Mesenteric fat pad (tissue), 1 donor: ENCODE measurements at regions not wholly inside any gene's neighbourhood (a gene's known extent, or its start where the extent isn't known, plus 50 kb on each side); places are given as distances from the start of the nearest gene placed in this dataset.

Source experiments
- DNase-seq: peaks from one replicate; pipeline ENCODE4 v3.0.0-alpha.2; 2020; ENCODE audit warnings: low spot score
- donor health status: DM: yes; HTN: yes; CAD: no.

DNA sequence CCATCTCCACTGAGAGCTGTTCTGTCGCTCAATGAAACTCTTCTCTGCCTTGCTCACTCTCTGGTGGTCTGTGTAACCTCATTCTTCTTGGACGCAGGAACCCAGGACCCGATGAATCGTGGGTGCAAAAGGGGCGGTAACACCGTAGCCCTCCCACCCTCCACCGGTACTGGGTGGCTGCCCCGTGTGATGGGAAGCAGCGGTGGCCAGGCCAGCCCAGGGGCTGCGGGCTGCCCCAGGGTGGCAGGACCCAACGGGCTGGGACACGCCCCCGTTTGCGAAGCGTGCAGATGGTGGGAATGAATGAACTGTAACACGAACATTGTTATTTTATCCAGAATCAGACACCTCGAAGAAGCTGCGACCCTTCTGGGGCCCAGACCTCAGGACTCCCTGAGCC is 92.3 kb upstream of the BACE2 start:
- DNase-seq: no peak

DNA sequence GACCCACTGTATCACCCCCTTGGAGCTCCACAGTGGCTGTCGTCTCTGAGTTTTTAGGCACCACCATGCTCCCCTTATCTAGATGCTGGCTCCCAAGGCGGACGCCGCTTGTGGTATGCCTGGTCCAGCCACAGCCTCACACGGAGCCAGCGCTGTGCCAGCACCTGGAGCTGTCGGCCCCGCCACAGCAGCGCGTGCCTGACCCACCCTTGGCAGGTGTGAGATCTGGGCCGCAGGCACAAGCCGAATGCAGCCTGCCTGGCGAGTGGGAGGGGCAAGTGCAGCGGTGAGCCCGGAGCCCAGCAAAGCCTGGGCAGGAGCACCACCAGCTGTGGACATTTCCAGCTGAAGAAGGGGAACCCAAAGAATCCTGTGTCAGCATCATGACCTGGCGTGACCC is 91.9 kb upstream of the BACE2 start:
- no peak for DNase-seq

- DNase-seq: no peak
These were observed 88.8 kb upstream of the BACE2 start for GRCh38 chr21:41079159-41079558.

DNA sequence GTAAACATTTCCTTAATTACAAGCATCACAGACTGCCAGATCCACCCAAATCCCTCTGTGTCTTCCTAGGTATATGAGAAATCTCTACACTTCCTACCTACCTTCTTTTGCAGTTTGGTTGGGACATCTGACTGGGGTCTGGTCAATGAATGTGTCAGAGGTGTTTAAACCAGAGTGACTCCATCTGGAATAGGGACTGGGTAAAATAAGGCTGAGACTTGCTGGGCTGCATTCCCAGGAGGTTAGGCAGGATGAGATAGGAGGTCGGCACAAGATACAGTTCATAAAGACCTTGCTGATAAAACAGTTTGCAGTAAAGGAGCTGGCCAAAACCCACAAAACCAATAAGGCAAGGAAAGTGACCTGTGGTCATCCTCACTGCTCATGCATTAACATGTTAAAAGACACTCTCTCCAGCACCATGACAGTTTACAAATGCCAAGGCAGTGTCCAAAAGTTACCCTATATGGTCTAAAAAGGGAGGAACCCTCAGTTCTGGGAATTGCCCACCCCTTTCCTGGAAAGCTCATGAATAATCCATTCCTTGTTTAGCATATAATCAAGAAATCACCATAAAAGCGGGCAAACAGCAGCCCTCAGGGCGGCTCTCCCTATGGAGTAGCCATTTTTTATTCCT is 87.4 kb upstream of the BACE2 start:
- no peak for DNase-seq

DNA sequence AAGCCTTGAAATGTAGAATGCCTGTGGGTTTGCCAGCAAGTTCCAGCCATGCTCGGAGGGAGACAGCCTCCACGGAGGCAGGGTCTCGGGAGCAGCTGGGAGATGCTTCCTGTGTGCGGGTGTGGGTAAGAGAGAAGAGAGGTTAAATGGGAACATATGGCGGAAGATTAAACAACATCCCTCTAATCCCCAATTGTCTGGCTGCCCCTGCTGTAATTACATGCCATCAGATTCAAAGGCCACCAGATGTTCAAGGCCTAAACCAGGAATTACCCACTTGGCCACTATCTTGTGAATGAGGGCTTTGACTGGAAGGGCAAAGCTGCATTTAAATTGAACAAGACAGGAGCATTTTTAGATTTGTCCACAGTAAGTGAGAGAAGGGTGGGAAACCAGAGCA is 81.4 kb upstream of the BACE2 start:
- no peak for DNase-seq

GRCh38 chr21:41090981-41091380 is 77.0 kb upstream of the BACE2 start:
- no peak for DNase-seq

DNA sequence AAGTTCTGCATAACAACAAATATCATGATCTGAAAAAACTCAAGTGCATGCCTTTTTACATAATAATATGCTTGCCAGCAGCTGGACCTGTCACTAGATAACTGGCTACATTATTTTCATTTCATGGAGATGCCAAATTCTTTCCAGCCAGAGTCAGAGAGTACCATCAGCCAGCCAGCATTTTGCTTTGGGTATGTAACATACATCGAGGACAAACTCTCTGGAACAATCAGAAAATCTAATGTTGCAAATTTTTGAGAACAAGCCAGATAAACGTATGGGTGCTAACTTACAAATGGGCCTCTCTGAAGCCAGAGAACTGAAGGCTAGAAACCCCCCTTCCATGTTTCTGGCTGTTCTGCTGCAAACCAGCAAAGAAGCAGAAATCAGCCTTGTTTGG is 76.3 kb upstream of the BACE2 start:
- no peak for DNase-seq

GRCh38 chr21:41092312-41092711 is 75.6 kb upstream of the BACE2 start:
- no peak for DNase-seq

- no peak for DNase-seq
These were observed 72.0 kb upstream of the BACE2 start for GRCh38 chr21:41095983-41096382.

GRCh38 chr21:41098076-41098475 is 69.9 kb upstream of the BACE2 start:
- no peak for DNase-seq

- no peak for DNase-seq
These were observed 69.4 kb upstream of the BACE2 start for GRCh38 chr21:41098481-41099042.

DNA sequence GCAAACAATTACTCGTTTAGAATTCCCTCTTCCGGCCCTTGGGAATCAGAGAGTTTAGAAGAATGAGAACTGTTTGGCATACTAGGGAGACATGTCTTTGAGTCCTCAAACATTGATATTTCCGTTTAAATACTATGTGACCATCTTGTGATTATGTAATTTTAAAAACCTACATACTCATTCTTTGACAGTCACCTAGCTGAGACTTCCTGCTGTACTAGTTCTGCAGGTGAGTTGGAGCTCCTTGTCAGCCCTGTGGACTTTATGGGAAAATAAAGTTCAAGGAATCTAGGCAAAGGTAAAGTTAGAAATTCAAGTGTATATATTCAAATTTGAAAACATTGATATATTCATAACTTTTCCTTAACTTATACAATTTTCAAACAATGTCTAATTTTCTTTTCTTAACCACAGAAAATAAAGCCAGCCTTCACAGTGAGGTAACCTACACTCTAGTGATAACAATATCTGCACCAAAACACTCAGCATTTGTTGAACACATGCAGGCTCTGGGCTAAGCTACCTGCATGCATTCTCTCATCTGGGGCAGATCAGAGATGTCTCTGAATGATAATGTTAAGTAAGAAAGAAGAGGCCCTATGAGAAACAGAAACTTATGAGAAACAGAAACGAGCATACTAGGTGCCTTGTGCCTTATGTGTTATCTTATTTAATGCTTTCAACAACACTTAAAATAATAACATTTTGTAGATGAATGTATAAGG is 67.0 kb upstream of the BACE2 start:
- DNase-seq: no peak

DNA sequence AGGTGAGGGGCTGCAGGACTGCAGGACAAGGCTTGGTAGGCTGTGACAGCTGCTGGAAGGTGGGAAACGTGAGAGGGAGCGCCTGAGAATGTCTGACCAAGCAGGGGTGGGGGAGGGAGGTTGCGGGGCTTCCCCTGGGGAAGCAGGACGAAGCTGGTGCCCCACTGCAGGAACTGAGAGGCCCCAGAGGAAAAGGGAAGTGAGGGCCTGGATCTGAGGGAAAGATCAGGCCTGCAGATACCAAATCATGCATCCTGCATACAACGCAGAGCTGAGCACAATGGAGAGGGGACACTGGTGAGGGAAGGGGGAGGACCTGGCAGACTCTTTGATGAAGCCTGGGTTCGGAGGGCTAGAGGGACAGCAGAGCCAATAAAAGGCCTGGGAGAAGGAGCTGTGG is 65.7 kb upstream of the BACE2 start:
- no peak for DNase-seq

DNA sequence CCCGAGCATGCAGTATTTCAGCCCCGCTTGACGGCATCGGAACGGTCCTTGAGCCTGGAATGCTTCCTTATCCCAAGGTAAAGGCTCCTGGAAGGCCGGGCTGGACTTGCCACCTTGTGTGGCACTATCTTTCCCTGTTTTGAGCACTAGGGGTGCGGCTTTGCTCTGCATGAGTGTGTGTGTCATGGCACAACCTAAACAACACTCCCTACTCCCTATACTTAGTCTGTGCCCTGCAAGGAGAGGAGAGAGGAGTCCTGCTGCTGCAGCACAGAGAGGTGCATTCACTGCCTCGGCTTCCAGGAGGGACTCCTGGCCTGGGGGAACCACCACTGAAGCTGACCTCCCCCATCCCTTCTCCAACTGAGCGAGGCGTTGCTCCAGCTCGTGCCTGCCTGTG is 60.4 kb upstream of the BACE2 start:
- DNase-seq: no peak

DNA sequence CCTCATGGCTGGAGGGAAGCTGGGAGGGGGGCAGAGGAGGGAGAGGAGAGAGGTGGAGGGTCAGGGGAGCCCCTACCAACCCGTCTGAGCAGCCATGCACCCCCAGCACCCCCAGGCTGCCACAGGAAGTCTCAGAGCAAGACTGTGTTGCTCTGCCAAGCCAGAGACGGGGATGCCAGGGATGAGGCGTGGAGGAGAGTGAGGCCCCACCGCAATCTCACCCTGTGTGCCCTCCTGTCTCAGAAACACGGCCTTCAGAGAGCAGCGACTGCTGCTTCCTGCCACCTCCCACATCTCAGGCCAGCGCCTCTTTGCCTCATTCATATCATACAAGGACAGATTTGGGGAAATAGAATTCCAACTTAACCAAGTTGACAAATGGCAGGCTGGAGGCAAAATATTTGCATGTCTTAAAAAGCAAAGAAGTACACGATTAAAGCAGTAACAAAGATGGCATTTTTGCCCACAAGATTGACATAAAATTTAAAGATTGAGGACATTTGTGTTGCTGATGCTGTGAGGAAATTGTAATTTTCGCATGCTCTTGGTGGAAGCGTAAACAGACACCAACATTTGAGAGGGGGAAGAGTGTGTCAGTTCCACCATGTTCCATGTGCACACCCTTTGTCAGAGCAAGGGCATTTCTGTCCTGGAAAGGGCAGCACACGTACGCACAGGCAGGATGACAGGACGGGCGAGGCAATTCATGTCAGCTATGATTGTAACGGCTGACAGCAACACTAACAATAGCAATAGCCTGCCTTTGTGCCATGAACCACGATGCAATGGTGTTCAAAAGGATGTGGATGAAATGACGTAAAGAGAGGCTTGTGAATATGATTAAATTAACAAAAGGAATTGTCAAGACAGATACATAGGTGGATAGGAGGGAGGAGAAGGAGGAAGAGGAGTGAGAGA is 59.0 kb upstream of the BACE2 start:
- no peak for DNase-seq

- DNase-seq: no peak
These were observed 57.8 kb upstream of the BACE2 start for GRCh38 chr21:41110161-41110560.

- no peak for DNase-seq
These were observed 57.3 kb upstream of the BACE2 start for GRCh38 chr21:41110664-41111063.

DNA sequence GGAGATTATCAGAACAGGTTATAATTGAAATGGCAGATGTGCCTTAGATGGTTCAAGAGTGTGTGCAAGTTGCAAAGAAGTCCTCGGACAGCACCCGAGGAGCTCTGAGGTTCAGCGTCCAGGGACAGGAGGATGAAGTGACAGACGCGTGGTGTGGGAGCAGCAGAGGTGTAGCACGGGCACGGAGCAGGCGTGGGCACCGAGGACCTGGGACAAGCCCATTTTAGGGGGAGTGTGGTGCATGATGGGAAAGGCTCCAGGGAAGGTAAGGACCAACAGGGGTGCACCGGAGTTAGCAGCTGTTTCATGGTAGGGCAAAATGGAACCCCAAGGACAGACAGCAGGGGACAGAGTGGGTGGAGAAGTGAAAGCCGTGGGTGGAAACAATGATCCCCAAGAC is 56.3 kb upstream of the BACE2 start:
- DNase-seq: no peak

GRCh38 chr21:41112740-41113692 is 54.9 kb upstream of the BACE2 start:
- no peak for DNase-seq

DNA sequence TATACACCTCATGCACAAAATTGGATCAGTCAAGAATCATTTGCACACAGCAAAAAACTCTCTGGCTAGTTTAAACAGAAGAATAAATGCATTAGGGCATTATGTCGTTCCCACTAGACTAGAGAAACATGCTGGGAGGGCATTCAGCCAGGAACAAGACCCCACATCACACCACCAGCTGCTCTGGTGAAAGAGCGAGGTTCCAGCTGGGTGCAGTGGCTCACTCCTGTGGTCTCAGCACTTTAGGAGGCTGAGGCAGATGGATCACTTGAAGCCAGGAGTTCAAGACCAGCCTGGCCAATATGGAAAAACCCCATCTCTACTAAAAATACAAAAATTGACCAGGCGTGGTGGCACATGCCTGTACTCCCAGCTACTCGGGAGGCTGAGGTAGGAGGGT is 52.1 kb upstream of the BACE2 start:
- no peak for DNase-seq
